K562 (cell line): ENCODE measurements at regions not wholly inside any gene's neighbourhood (a gene's known extent, or its start where the extent isn't known, plus 50 kb on each side); places are given as distances from the start of the nearest gene placed in this dataset.

Experiments
- ATF3 ChIP-seq, 2 experiments: fragments of 450-650 bp in 1 of 2; sonication (generic) in 1 of 2; formaldehyde crosslinking in 1 of 2; IDR thresholded peaks in 1 of 2; conservative IDR thresholded peaks in 1 of 2; 2 replicates each; pipeline versions ENCODE4 v1.6.1 to v1.8.1; 2016 to 2023; ENCODE audit warnings: mild to moderate bottlenecking in 2 of 2, moderate library complexity in 2 of 2, inconsistent platforms in 1 of 2, missing genetic modification reagents in 1 of 2
- ATF7 ChIP-seq: fragments of 450-650 bp; IDR thresholded peaks from 2 replicates; pipeline ENCODE4 v1.7.1; 2014; ENCODE audit warnings: mild to moderate bottlenecking, moderate library complexity
- ETV1 ChIP-seq: fragments of 450-650 bp; conservative IDR thresholded peaks from 2 replicates; pipeline ENCODE4 v1.6.1; 2016; ENCODE audit warnings: missing genetic modification characterization, control low read depth, low read depth, missing compliant biosample characterization
- HEY1 ChIP-seq: fragments of 250-450 bp; sonication (Bioruptor Pico); IDR thresholded peaks from 2 replicates; pipeline ENCODE4 v1.5.0; 2020; ENCODE audit warnings: mild to moderate bottlenecking, moderate library complexity, borderline replicate concordance
- MGA ChIP-seq: fragments of 450-650 bp; IDR thresholded peaks from 2 replicates; pipeline ENCODE4 v1.6.1; 2016; ENCODE audit warnings: mild to moderate bottlenecking, moderate library complexity
- PHTF2 ChIP-seq: fragments of 250-450 bp; sonication (Bioruptor Pico); IDR thresholded peaks from 2 replicates; pipeline ENCODE4 v1.5.0; 2021; ENCODE audit warnings: mild to moderate bottlenecking
- RBFOX2 ChIP-seq: fragments of 200-400 bp; formaldehyde crosslinking; IDR thresholded peaks from 2 replicates; pipeline ENCODE4 v1.6.1; 2017; ENCODE audit warnings: low read depth, mild to moderate bottlenecking, low read length, moderate library complexity
- ZNF174 ChIP-seq: fragments of 250-450 bp; sonication (Bioruptor Pico); IDR thresholded peaks from 2 replicates; pipeline ENCODE4 v1.4.0; 2020; ENCODE audit warnings: mild to moderate bottlenecking
- ZNF263 ChIP-seq: sonication (generic); formaldehyde crosslinking; IDR thresholded peaks from 2 replicates; pipeline ENCODE4 v1.8.0; 2022; ENCODE audit warnings: mild to moderate bottlenecking, missing genetic modification reagents, borderline replicate concordance
- ZNF507 ChIP-seq: conservative IDR thresholded peaks from 2 replicates; pipeline ENCODE4 v1.6.1; 2017; ENCODE audit warnings: missing genetic modification characterization, missing compliant biosample characterization
- TF ChIP-seq, protein P1 (sequence below): fragments of 250-450 bp; sonication (Bioruptor Pico); IDR thresholded peaks from 2 replicates; pipeline ENCODE4 v1.8.0; 2021; ENCODE audit warnings: borderline replicate concordance, mild to moderate bottlenecking, moderate library complexity; ENCODE audit not compliant: poor library complexity, severe bottlenecking
- TF ChIP-seq, protein P2 (sequence below): sonication (generic); formaldehyde crosslinking; IDR thresholded peaks from 2 replicates; pipeline ENCODE4 v1.8.1; 2023; ENCODE audit warnings: mild to moderate bottlenecking, missing genetic modification reagents

- no peak for TF ChIP-seq MGA
- TF ChIP-seq, protein P1, sequence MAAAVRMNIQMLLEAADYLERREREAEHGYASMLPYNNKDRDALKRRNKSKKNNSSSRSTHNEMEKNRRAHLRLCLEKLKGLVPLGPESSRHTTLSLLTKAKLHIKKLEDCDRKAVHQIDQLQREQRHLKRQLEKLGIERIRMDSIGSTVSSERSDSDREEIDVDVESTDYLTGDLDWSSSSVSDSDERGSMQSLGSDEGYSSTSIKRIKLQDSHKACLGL (CRISPR knock-in tag): no peak
- no peak for TF ChIP-seq ATF3 (IDR thresholded peaks at IDR 0.05)
- TF ChIP-seq ATF3 (CRISPR knock-in tag; conservative IDR thresholded peaks at IDR 0.05): no peak
- no peak for TF ChIP-seq HEY1
- no peak for TF ChIP-seq ATF7
- TF ChIP-seq PHTF2 (CRISPR knock-in tag): no peak
- TF ChIP-seq, protein P2, sequence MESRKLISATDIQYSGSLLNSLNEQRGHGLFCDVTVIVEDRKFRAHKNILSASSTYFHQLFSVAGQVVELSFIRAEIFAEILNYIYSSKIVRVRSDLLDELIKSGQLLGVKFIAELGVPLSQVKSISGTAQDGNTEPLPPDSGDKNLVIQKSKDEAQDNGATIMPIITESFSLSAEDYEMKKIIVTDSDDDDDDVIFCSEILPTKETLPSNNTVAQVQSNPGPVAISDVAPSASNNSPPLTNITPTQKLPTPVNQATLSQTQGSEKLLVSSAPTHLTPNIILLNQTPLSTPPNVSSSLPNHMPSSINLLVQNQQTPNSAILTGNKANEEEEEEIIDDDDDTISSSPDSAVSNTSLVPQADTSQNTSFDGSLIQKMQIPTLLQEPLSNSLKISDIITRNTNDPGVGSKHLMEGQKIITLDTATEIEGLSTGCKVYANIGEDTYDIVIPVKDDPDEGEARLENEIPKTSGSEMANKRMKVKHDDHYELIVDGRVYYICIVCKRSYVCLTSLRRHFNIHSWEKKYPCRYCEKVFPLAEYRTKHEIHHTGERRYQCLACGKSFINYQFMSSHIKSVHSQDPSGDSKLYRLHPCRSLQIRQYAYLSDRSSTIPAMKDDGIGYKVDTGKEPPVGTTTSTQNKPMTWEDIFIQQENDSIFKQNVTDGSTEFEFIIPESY (CRISPR knock-in tag): no peak
- no peak for TF ChIP-seq ZNF507 (tag)
- no peak for TF ChIP-seq RBFOX2
- TF ChIP-seq ETV1 (tag): no peak
- peak; percentile 24; the same call in 1 of the 2 replicates for TF ChIP-seq ZNF263 (CRISPR knock-in tag)
- TF ChIP-seq ZNF174 (CRISPR knock-in tag): no peak
Measured at GRCh38 chr4:186946682-186947294, 223.1 kb upstream of the FAT1 start (continued).
